HepG2 (cell line): ENCODE measurements at regions not wholly inside any gene's neighbourhood (a gene's known extent, or its start where the extent isn't known, plus 50 kb on each side); places are given as distances from the start of the nearest gene placed in this dataset.

ENCODE experiments used
- ATAC-seq: fragments of 200-7000 bp; cut with Tn5 transposase; 3 replicates; pipeline ENCODE4 v1.9.1; 2020; ENCODE audit warnings: mild to moderate bottlenecking, moderate library complexity
- BruUV-seq: library from RNA; stranded (reverse); fragments of 400-500 nt; replicated peaks from 2 replicates; lab custom pipeline; 2021; lab: Mats Ljungman, UMichigan
- CTCF ChIA-PET: fragments of 300-600 bp; formaldehyde crosslinking; extraction: SDS; loops from one replicate; lab custom pipeline; 2021; ENCODE audit warnings: low total read pairs, inconsistent platforms, low intra/inter-chr PET ratio; lab: Yijun Ruan, JAX
- POLR2A ChIA-PET: fragments of 350-600 bp; sonication (Branson Sonifier 250); formaldehyde crosslinking; loops from one replicate; lab custom pipeline; 2020; ENCODE audit warnings: antibody characterized with exemption, inconsistent platforms; lab: Yijun Ruan, JAX
- DNase-seq: peaks from one replicate; pipeline ENCODE4 v3.0.0-alpha.2; 2015; ENCODE audit warnings: low spot score
- FAIRE-seq: peaks from 3 replicates; lab custom pipeline; 2011; peaks lifted over from hg19 to GRCh38; lab: Jason Lieb, UNC
- H2AFZ ChIP-seq: one replicate; pipeline ENCODE4 v1.6.1; 2011; ENCODE audit warnings: low read length, inconsistent platforms
- H3K27ac ChIP-seq: fragments of 300-600 bp; 3 replicates; pipeline ENCODE4 v1.8.0; 2011; ENCODE audit warnings: mixed run types, mild to moderate bottlenecking, mixed read lengths, low read length, inconsistent platforms; ENCODE audit not compliant: insufficient read depth; ENCODE audit errors: extremely low read length
- H3K27me3 ChIP-seq, 2 experiments: fragments of 200-600 bp in 1 of 2; 2 replicates in 1 of 2; 3 replicates in 1 of 2; pipeline versions ENCODE4 v1.6.0 to v1.8.0; 2011; ENCODE audit warnings: low read length in 2 of 2, mild to moderate bottlenecking in 2 of 2, moderate library complexity in 2 of 2, inconsistent platforms in 1 of 2; ENCODE audit not compliant: insufficient read depth in 2 of 2, control insufficient read depth in 1 of 2
- H3K36me3 ChIP-seq, 2 experiments: fragments of 200-600 bp in 1 of 2; replicated peaks in 1 of 2; 2 replicates in 1 of 2; 3 replicates in 1 of 2; pipeline versions ENCODE4 v1.5.1 to v1.8.0; 2011; ENCODE audit warnings: low read length in 2 of 2, inconsistent platforms in 1 of 2; ENCODE audit not compliant: insufficient read depth in 2 of 2, control insufficient read depth in 1 of 2
- H3K4me1 ChIP-seq: 2 replicates; pipeline ENCODE4 v1.5.1; 2012; ENCODE audit warnings: low read length, inconsistent platforms; ENCODE audit not compliant: insufficient read depth
- H3K4me2 ChIP-seq: 2 replicates; pipeline ENCODE4 v1.6.0; 2011; ENCODE audit warnings: low read depth, low read length, inconsistent platforms
- H3K4me3 ChIP-seq, 3 experiments: fragments of 200-600 bp in 1 of 3; sonication (generic), shearing (Covaris generic) in 1 of 3; replicated peaks in 1 of 3; 2 replicates each; pipeline ENCODE4 v1.5.1; 2011 to 2016; ENCODE audit warnings: low read length in 3 of 3, inconsistent platforms in 2 of 3, low read depth in 2 of 3, mild to moderate bottlenecking in 2 of 3, control low read depth in 1 of 3, mixed read lengths in 1 of 3; ENCODE audit not compliant: insufficient read depth in 1 of 3
- H3K79me2 ChIP-seq: one replicate; pipeline ENCODE4 v1.6.1; 2011; ENCODE audit warnings: low read length, inconsistent platforms; ENCODE audit not compliant: insufficient read depth
- H3K9ac ChIP-seq: 2 replicates; pipeline ENCODE4 v1.6.0; 2011; ENCODE audit warnings: mild to moderate bottlenecking, low read depth, low read length, inconsistent platforms; ENCODE audit not compliant: insufficient read depth
- H3K9me3 ChIP-seq: 2 replicates; pipeline ENCODE4 v1.5.1; 2012; ENCODE audit warnings: mild to moderate bottlenecking, low read length
- H4K20me1 ChIP-seq: 2 replicates; pipeline ENCODE4 v1.6.0; 2011; ENCODE audit warnings: inconsistent platforms, mild to moderate bottlenecking, low read length, moderate library complexity; ENCODE audit not compliant: insufficient read depth
- FOSL1 ChIP-seq: sonication (generic); formaldehyde crosslinking; IDR thresholded peaks from 2 replicates; pipeline ENCODE4 v1.9.0; 2021; ENCODE audit warnings: missing genetic modification reagents, borderline replicate concordance
- ZNF367 ChIP-seq: sonication (generic); formaldehyde crosslinking; IDR thresholded peaks from 2 replicates; pipeline ENCODE4 v1.4.0; 2020; ENCODE audit warnings: missing genetic modification reagents, borderline replicate concordance
- WGBS: methylation state at CpG from one replicate; pipeline ENCODE4 v1.1.6; 2017; ENCODE audit warnings: low lambda C conversion rate; 5-methylcytosine and 5-hydroxymethylcytosine counted together
- in situ Hi-C: cut with HindIII; loops from 2 replicates; pipeline ENCODE4 v1.10.0; 2017; ENCODE audit warnings: low pct_unique_long_range_greater_than_20kb; ENCODE audit not compliant: extremely low pct_ligation_motif_present
- intact Hi-C: fragments of 100-400 bp; cut with micrococcal nuclease; formaldehyde crosslinking; loops from one replicate; pipeline ENCODE4 v1.10.0; 2022; ENCODE audit not compliant: unreplicated experiment
- TF ChIP-seq, protein P1 (sequence below): sonication (generic); formaldehyde crosslinking; IDR thresholded peaks from 2 replicates; pipeline ENCODE4 v1.5.0; 2020; ENCODE audit warnings: missing genetic modification reagents
- TF ChIP-seq, protein P2 (sequence below): sonication (generic); formaldehyde crosslinking; IDR thresholded peaks from 2 replicates; pipeline ENCODE4 v1.8.0; 2022; ENCODE audit warnings: mild to moderate bottlenecking, missing genetic modification reagents, moderate library complexity
- TF ChIP-seq, protein P3 (sequence below): sonication (generic); formaldehyde crosslinking; conservative IDR thresholded peaks from 2 replicates; pipeline ENCODE4 v1.8.0; 2022; ENCODE audit warnings: missing genetic modification reagents

DNA sequence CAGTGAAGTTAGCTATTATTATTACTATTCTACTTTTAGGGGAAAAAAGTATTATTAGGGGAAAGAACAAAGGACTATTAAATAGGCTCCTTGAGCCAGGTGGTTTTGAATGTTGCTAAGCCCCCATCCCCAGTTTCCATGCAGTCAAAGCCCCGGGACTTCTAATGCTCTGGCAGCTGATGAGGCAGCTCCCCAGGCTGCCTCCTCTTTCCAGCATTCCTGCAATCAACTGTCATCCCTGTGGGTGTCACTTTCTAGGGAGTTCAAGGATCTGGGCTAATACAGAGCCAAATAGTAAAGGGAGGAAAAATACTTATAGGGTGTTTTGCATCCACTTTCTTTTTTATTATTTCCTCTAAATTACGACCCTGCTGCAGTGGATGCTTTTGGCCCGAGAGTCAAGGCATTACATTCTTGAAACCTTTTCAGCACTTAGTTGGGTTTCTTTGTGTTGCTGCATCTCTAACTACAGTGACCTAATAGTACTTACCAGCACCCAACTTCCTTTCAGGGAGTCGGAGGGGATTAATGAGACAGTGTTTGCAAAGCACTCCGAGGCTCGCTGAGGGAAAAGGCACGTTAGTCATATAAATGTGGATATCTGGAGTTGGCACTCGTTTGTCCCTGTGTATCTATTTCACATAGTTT is 303.9 kb upstream of the MAP3K7 start:
- in situ Hi-C loops (no loop called here), intact Hi-C loops (no loop called here)
- H3K36me3 ChIP-seq = no peaks in the 10 kb centered on the region
- H3K4me2 ChIP-seq = no peak overlapping the region
- CTCF ChIA-PET = no interaction called here
- FAIRE-seq (no peak), ATAC-seq (no peak)
- POLR2A ChIA-PET = no interaction called here
- no peaks in the 10 kb centered on the region for H3K9me3 ChIP-seq
- H3K4me3 ChIP-seq = no peak overlapping the region
- H3K27me3 ChIP-seq = peaks cover 0 to 3% of the 10 kb centered on the region in 2 experiments; a peak in 1 of 5 replicates
- WGBS = 7% methylated on average over 7 of the region's 8 CpGs
- BruUV-seq = no TSS peak
- no peaks in the 10 kb centered on the region for H4K20me1 ChIP-seq
- no peak overlapping the region for H3K27ac ChIP-seq
- H3K79me2 ChIP-seq = no peaks in the 10 kb centered on the region
- H3K9ac ChIP-seq = no peak overlapping the region
- TF ChIP-seq, protein P1, sequence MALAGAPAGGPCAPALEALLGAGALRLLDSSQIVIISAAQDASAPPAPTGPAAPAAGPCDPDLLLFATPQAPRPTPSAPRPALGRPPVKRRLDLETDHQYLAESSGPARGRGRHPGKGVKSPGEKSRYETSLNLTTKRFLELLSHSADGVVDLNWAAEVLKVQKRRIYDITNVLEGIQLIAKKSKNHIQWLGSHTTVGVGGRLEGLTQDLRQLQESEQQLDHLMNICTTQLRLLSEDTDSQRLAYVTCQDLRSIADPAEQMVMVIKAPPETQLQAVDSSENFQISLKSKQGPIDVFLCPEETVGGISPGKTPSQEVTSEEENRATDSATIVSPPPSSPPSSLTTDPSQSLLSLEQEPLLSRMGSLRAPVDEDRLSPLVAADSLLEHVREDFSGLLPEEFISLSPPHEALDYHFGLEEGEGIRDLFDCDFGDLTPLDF = no peak
- TF ChIP-seq ZNF367 (CRISPR knock-in tag) (no peak), FOSL1 (CRISPR knock-in tag) (no peak)
- TF ChIP-seq, protein P2, sequence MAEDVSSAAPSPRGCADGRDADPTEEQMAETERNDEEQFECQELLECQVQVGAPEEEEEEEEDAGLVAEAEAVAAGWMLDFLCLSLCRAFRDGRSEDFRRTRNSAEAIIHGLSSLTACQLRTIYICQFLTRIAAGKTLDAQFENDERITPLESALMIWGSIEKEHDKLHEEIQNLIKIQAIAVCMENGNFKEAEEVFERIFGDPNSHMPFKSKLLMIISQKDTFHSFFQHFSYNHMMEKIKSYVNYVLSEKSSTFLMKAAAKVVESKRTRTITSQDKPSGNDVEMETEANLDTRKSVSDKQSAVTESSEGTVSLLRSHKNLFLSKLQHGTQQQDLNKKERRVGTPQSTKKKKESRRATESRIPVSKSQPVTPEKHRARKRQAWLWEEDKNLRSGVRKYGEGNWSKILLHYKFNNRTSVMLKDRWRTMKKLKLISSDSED (CRISPR knock-in tag) = no peak
- TF ChIP-seq, protein P3, sequence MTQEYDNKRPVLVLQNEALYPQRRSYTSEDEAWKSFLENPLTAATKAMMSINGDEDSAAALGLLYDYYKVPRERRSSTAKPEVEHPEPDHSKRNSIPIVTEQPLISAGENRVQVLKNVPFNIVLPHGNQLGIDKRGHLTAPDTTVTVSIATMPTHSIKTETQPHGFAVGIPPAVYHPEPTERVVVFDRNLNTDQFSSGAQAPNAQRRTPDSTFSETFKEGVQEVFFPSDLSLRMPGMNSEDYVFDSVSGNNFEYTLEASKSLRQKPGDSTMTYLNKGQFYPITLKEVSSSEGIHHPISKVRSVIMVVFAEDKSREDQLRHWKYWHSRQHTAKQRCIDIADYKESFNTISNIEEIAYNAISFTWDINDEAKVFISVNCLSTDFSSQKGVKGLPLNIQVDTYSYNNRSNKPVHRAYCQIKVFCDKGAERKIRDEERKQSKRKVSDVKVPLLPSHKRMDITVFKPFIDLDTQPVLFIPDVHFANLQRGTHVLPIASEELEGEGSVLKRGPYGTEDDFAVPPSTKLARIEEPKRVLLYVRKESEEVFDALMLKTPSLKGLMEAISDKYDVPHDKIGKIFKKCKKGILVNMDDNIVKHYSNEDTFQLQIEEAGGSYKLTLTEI (CRISPR knock-in tag) = no peak
- TF ChIP-seq, all 625 proteins: peak for 0
- H3K4me1 ChIP-seq = no peaks in the 10 kb centered on the region
- no peak for DNase-seq
- H2AFZ ChIP-seq = no peak overlapping the region
